Panc1 (cell line): ENCODE measurements at regions not wholly inside any gene's neighbourhood (a gene's known extent, or its start where the extent isn't known, plus 50 kb on each side); places are given as distances from the start of the nearest gene placed in this dataset.

Experiments
- CTCF ChIP-seq: fragments of 450-650 bp; IDR thresholded peaks from 2 replicates; pipeline ENCODE4 v1.5.1; 2017; ENCODE audit warnings: mild to moderate bottlenecking
- POLR2AphosphoS5 ChIP-seq: IDR thresholded peaks from 2 replicates; pipeline ENCODE4 v1.6.1; 2012; ENCODE audit warnings: mild to moderate bottlenecking, low read depth, low read length, moderate library complexity
- REST ChIP-seq, 2 experiments: IDR thresholded peaks; 2 replicates each; pipeline ENCODE4 v1.6.1; 2011 to 2012; ENCODE audit warnings: low read depth in 2 of 2, control low read depth in 1 of 2, low read length in 1 of 2, mild to moderate bottlenecking in 1 of 2, moderate library complexity in 1 of 2; ENCODE audit not compliant: insufficient read depth in 1 of 2
- SIN3A ChIP-seq: IDR thresholded peaks from 2 replicates; pipeline ENCODE4 v1.6.1; 2012; ENCODE audit warnings: low read depth, mild to moderate bottlenecking, low read length, moderate library complexity, borderline replicate concordance; ENCODE audit not compliant: insufficient read depth
- TCF7L2 ChIP-seq: IDR thresholded peaks from 2 replicates; pipeline ENCODE4 v1.6.1; 2011; ENCODE audit warnings: mild to moderate bottlenecking, low read depth, low read length, inconsistent platforms

- TF ChIP-seq CTCF = no peak; the same call in 1 of the 2 replicates
- TF ChIP-seq SIN3A = no peak
- no peak for TF ChIP-seq POLR2AphosphoS5
- TF ChIP-seq REST (IDR thresholded peaks at IDR 0.05; ENCODE audit: insufficient read depth in 1 of 2, low read depth in 2 of 2, low read length in 1 of 2) = no peak
- TF ChIP-seq TCF7L2 = no peak
Measured at GRCh38 chr4:178599521-178599920, 1157.3 kb upstream of the AGA start.
